H9 (cell line): ENCODE measurements at regions not wholly inside any gene's neighbourhood (a gene's known extent, or its start where the extent isn't known, plus 50 kb on each side); places are given as distances from the start of the nearest gene placed in this dataset.

Experiments used
- DNase-seq: peaks from one replicate; pipeline ENCODE4 v3.0.0-alpha.2; 2017
- H2AFZ ChIP-seq: one replicate; pipeline ENCODE4 v1.6.1; 2013; ENCODE audit warnings: mild to moderate bottlenecking, low read length, control low read depth, moderate library complexity
- H2AK5ac ChIP-seq: 2 replicates; pipeline ENCODE4 v1.6.1; 2013; ENCODE audit warnings: low read length, control low read depth, mixed read lengths; ENCODE audit not compliant: insufficient read length
- H2BK120ac ChIP-seq: one replicate; pipeline ENCODE4 v1.6.1; 2013; ENCODE audit warnings: low read depth, mild to moderate bottlenecking, low read length, control low read depth, inconsistent platforms; ENCODE audit not compliant: poor library complexity, severe bottlenecking
- H2BK12ac ChIP-seq: 2 replicates; pipeline ENCODE4 v1.6.1; 2013; ENCODE audit warnings: low read length, control low read depth, mixed read lengths, low read depth; ENCODE audit not compliant: insufficient read length
- H2BK15ac ChIP-seq: 2 replicates; pipeline ENCODE4 v1.6.1; 2013; ENCODE audit warnings: low read depth, low read length, control low read depth
- H2BK20ac ChIP-seq: one replicate; pipeline ENCODE4 v1.6.1; 2013; ENCODE audit warnings: low read depth, mild to moderate bottlenecking, low read length, control low read depth, inconsistent platforms; ENCODE audit not compliant: poor library complexity, severe bottlenecking
- H2BK5ac ChIP-seq: 2 replicates; pipeline ENCODE4 v1.6.1; 2013; ENCODE audit warnings: low read length, control low read depth, mixed read lengths; ENCODE audit not compliant: insufficient read length
- H3K14ac ChIP-seq: 2 replicates; pipeline ENCODE4 v1.6.1; 2013; ENCODE audit warnings: low read length, control low read depth; ENCODE audit not compliant: insufficient read depth
- H3K18ac ChIP-seq: 2 replicates; pipeline ENCODE4 v1.6.1; 2013; ENCODE audit warnings: low read depth, mild to moderate bottlenecking, mixed read lengths, low read length, control low read depth; ENCODE audit not compliant: insufficient read length
- H3K23ac ChIP-seq: 2 replicates; pipeline ENCODE4 v1.6.1; 2013; ENCODE audit warnings: low read length, control low read depth, mixed read lengths, low read depth; ENCODE audit not compliant: insufficient read length
- H3K23me2 ChIP-seq: 2 replicates; pipeline ENCODE4 v1.6.1; 2013; ENCODE audit warnings: low read depth, mild to moderate bottlenecking, mixed read lengths, low read length, control low read depth; ENCODE audit not compliant: insufficient read length, poor library complexity, severe bottlenecking
- H3K27ac ChIP-seq: 2 replicates; pipeline ENCODE4 v1.5.1; 2013; ENCODE audit warnings: low read length, control low read depth, mixed read lengths, low read depth; ENCODE audit not compliant: insufficient read length
- H3K27me3 ChIP-seq: 2 replicates; pipeline ENCODE4 v1.6.1; 2013; ENCODE audit warnings: low read length, control low read depth, inconsistent platforms; ENCODE audit not compliant: insufficient read depth
- H3K4ac ChIP-seq: 2 replicates; pipeline ENCODE4 v1.6.1; 2013; ENCODE audit warnings: low read depth, mild to moderate bottlenecking, control low read depth, inconsistent platforms, low read length, moderate library complexity
- H3K4me1 ChIP-seq: 2 replicates; pipeline ENCODE4 v1.6.1; 2013; ENCODE audit warnings: low read length, control low read depth, inconsistent platforms; ENCODE audit not compliant: insufficient read depth
- H3K4me2 ChIP-seq: 2 replicates; pipeline ENCODE4 v1.6.1; 2013; ENCODE audit warnings: low read length, control low read depth, mixed read lengths; ENCODE audit not compliant: insufficient read length, insufficient read depth
- H3K56ac ChIP-seq: 2 replicates; pipeline ENCODE4 v1.6.1; 2013; ENCODE audit warnings: low read depth, mild to moderate bottlenecking, mixed read lengths, low read length, control low read depth; ENCODE audit not compliant: insufficient read length
- H3K79me1 ChIP-seq: 2 replicates; pipeline ENCODE4 v1.6.1; 2013; ENCODE audit warnings: low read depth, mild to moderate bottlenecking, moderate library complexity, low read length, control low read depth, inconsistent platforms; ENCODE audit not compliant: insufficient read depth, poor library complexity, severe bottlenecking
- H3K79me2 ChIP-seq: 2 replicates; pipeline ENCODE4 v1.6.1; 2013; ENCODE audit warnings: low read length, control low read depth, inconsistent platforms; ENCODE audit not compliant: insufficient read depth
- H3K9ac ChIP-seq: 2 replicates; pipeline ENCODE4 v1.6.1; 2013; ENCODE audit warnings: low read length, control low read depth, mixed read lengths; ENCODE audit not compliant: insufficient read length; ENCODE audit errors: extremely low read depth
- H3K9me3 ChIP-seq: one replicate; pipeline ENCODE4 v1.6.1; 2013; ENCODE audit warnings: low read depth, low read length, inconsistent platforms; ENCODE audit not compliant: control insufficient read depth
- H3T11ph ChIP-seq: one replicate; pipeline ENCODE4 v1.6.1; 2013; ENCODE audit warnings: mild to moderate bottlenecking, low read length, control low read depth, inconsistent platforms
- H4K20me1 ChIP-seq: one replicate; pipeline ENCODE4 v1.6.1; 2013; ENCODE audit not compliant: control insufficient read depth, insufficient read length, insufficient read depth
- H4K5ac ChIP-seq: 2 replicates; pipeline ENCODE4 v1.6.1; 2013; ENCODE audit warnings: low read depth, mild to moderate bottlenecking, mixed read lengths, low read length, control low read depth; ENCODE audit not compliant: insufficient read length
- H4K8ac ChIP-seq: replicated peaks from 2 replicates; pipeline ENCODE4 v1.6.1; 2013; ENCODE audit warnings: low read length, control low read depth, mixed read lengths, low read depth; ENCODE audit not compliant: insufficient read length
- H4K91ac ChIP-seq: 2 replicates; pipeline ENCODE4 v1.6.1; 2013; ENCODE audit warnings: low read depth, mild to moderate bottlenecking, moderate library complexity, mixed read lengths, low read length, control low read depth; ENCODE audit not compliant: insufficient read length
- H3K27ac Mint-ChIP-seq, 3 experiments: 2 replicates in 2 of 3; 3 replicates in 1 of 3; pipeline ENCODE4 v1.8.0; 2020 to 2021; ENCODE audit warnings: mixed read lengths in 3 of 3, mild to moderate bottlenecking in 1 of 3, moderate library complexity in 1 of 3
- H3K27me3 Mint-ChIP-seq: 2 replicates; pipeline ENCODE4 v1.8.0; 2021; ENCODE audit warnings: low read depth, mild to moderate bottlenecking, moderate library complexity, mixed read lengths
- H3K36me3 Mint-ChIP-seq, 3 experiments: 2 replicates in 2 of 3; 3 replicates in 1 of 3; pipeline ENCODE4 v1.8.0; 2020 to 2021; ENCODE audit warnings: low read depth in 3 of 3, mixed read lengths in 3 of 3; ENCODE audit not compliant: insufficient read depth in 1 of 3
- H3K4me1 Mint-ChIP-seq, 2 experiments: 2 replicates each; pipeline ENCODE4 v1.8.0; 2020; ENCODE audit warnings: mixed read lengths in 2 of 2
- H3K4me3 Mint-ChIP-seq, 2 experiments: 2 replicates in 1 of 2; 3 replicates in 1 of 2; pipeline ENCODE4 v1.8.0; 2020 to 2021; ENCODE audit warnings: mild to moderate bottlenecking in 2 of 2, mixed read lengths in 2 of 2, moderate library complexity in 1 of 2
- H3K9me3 Mint-ChIP-seq, 2 experiments: 2 replicates in 1 of 2; 3 replicates in 1 of 2; pipeline ENCODE4 v1.8.0; 2020; ENCODE audit warnings: mild to moderate bottlenecking in 2 of 2, mixed read lengths in 2 of 2, moderate library complexity in 1 of 2
- CTCF ChIP-seq: fragments of 200-600 bp; sonication (generic); conservative IDR thresholded peaks from 3 replicates; pipeline ENCODE4 v1.8.0; 2021; ENCODE audit warnings: antibody characterized with exemption, mild to moderate bottlenecking
- WGBS: extraction: QIAGEN DNeasy Blood & Tissue Kit; methylation state at CpG from one replicate; pipeline ENCODE4 v1.1.7; 2013; ENCODE audit warnings: missing lambda C conversion rate, low lambda C conversion rate, mixed read lengths; ENCODE audit not compliant: insufficient read length; ENCODE audit errors: extremely low coverage; 5-methylcytosine and 5-hydroxymethylcytosine counted together

GRCh38 chr2:217588266-217588665, 414.5 kb downstream of the TNS1 start:
- Histone ChIP-seq H3K18ac (no peak overlapping the region), H3K79me1 (no peaks in the 10 kb centered on the region), H2BK15ac (no peak overlapping the region), H3K23ac (no peak overlapping the region), H3K56ac (no peak overlapping the region), H2BK12ac (no peak overlapping the region), H4K5ac (no peak overlapping the region), H3K27ac (no peak overlapping the region), H2AK5ac (no peak overlapping the region), H3K4me2 (no peak overlapping the region), H2BK5ac (no peak overlapping the region), H4K20me1 (no peaks in the 10 kb centered on the region), H3K79me2 (no peaks in the 10 kb centered on the region), H2BK20ac (no peak overlapping the region), H3K14ac (no peak overlapping the region), H4K91ac (no peak overlapping the region), H3K27me3 (no peaks in the 10 kb centered on the region), H4K8ac (no peak overlapping the region), H3K4ac (no peak overlapping the region), H3K4me1 (no peaks in the 10 kb centered on the region), H3T11ph (no peak overlapping the region), H3K9ac (no peak overlapping the region), H3K9me3 (no peaks in the 10 kb centered on the region), H3K23me2 (no peaks in the 10 kb centered on the region), H2BK120ac (no peak overlapping the region), H2AFZ (no peak overlapping the region)
- H3K9me3 Mint-ChIP-seq: peaks cover 4 to 10% of the 10 kb centered on the region in 2 experiments
- no CpG with 5 or more reads among the region's 4 CpGs for WGBS
- H3K4me1 Mint-ChIP-seq: no peaks in the 10 kb centered on the region
- peaks cover 8% of the 10 kb centered on the region for H3K27me3 Mint-ChIP-seq
- peaks cover 4 to 6% (median 5%) of the 10 kb centered on the region in 3 experiments; a peak in 4 of 7 replicates for H3K36me3 Mint-ChIP-seq
- DNase-seq: no peak
- no peak for TF ChIP-seq CTCF
- no peak overlapping the region for H3K27ac Mint-ChIP-seq
- H3K4me3 Mint-ChIP-seq: no peak overlapping the region
